Superior temporal gyrus (tissue), 1 donor: ENCODE measurements at regions not wholly inside any gene's neighbourhood (a gene's known extent, or its start where the extent isn't known, plus 50 kb on each side); places are given as distances from the start of the nearest gene placed in this dataset.

Experiments
- DNase-seq: peaks from one replicate; pipeline ENCODE4 v3.0.0-alpha.2; 2016; ENCODE audit errors: extremely low spot score

- no peak for DNase-seq
Measured at GRCh38 chr3:162193148-162194095, 696.8 kb downstream of the OTOL1 start.

- no peak for DNase-seq
Measured at GRCh38 chr3:162195147-162195546, 698.5 kb downstream of the OTOL1 start.

DNA sequence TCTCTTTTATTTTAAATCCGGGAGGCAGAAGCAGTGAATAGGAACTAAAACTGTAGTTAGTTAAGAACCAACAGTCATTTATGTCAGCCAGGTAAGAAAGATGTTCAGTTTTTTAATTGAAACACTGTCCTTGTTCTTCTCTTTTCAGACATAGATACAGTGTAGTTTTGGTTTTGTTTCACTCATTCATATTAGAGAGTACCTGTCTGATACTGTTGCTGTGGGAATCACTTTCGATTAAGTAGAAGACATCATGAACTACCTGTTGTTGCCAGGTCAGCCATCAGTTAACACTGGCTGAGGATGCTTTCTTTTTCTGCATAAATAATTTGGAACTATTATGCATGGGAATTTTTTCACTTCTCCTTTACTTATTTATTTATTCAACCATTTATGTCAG, 700.4 kb downstream of the OTOL1 start:
- no peak for DNase-seq

GRCh38 chr3:162200836-162201235, 704.2 kb downstream of the OTOL1 start:
- DNase-seq, result no peak

- no peak for DNase-seq
Measured at GRCh38 chr3:162206648-162207047, 710.0 kb downstream of the OTOL1 start.

GRCh38 chr3:162211470-162211869, 714.9 kb downstream of the OTOL1 start:
- no peak for DNase-seq

- no peak for DNase-seq
Measured at GRCh38 chr3:162213196-162213595, 716.6 kb downstream of the OTOL1 start.

DNA sequence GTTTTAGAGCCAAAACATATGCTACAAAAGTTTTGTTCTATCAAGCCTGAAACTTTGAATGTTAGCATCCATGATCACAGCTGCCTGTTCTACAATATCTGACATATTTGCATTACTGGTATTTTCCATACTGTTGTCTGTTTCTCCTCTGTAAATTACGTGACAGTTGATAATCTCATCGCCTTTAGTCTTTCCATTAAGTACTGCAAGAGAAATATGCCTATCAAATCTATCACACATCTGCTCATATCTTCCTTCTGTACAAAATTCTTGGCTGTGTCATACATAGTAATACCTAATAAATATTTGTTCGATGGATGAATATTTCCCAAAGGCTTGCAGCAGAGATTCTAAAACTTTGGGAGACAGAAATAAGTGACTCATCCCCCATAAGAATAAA, 717.3 kb downstream of the OTOL1 start:
- DNase-seq, result no peak

DNA sequence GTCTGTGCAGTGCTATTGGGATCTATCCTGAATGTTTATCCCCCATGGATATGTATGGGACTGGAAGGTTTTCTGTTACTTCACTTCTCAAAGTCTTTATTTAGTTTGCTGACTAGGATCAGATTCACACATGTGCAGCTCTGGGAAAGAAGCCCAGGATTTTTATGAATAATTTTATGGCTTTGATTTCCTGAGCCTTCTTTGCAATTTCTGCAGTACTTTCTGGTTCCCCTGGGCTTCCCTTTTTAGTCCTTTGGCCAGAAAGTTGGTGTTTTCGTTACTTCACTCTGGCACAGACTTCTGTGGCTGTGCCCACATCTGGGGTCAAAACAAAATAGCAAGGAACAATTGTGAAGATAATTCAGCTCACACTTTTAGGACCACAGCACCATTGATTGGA, 721.0 kb downstream of the OTOL1 start:
- DNase-seq, result peak; percentile 77

DNA sequence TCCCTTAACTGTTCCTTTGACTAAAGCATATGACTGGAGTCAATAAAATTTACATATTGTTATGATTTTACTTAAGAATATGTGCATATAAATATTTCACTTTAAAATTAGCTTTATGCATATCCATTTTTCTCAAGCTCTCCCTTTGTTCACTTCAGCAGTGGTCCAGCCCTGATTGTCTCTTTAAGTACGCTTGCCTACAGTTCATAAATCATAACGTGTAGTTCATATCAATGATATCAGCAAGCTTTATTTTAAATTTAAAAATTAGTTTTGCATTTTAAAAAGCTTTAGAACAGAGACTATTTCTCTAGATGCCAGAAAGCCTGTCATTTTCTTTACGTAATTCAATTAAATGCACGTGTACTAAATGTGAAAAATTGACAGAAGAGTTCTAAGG, 721.9 kb downstream of the OTOL1 start:
- no peak for DNase-seq

- DNase-seq, result no peak
Measured at GRCh38 chr3:162224746-162225145, 728.1 kb downstream of the OTOL1 start.

DNA sequence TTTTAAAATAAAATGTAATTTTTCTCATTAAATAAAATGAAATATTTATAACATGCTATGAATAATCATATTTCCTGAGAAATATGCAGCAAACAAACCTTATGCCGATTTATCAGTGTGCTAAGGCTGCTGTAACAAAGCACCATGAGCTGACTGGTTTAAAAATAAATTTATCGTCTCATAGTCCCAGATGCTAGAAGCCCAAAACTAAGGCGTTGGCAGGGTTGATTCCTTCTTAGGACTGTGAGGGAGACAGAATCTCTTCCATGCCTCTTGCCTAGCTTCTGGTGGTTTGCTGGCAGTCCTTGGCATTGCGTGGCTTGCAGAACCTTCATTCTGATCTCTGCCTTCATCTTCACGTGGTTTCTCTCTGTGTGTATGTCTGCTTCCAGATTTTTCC, 740.3 kb downstream of the OTOL1 start:
- DNase-seq, result no peak

GRCh38 chr3:162250782-162251181, 754.2 kb downstream of the OTOL1 start:
- no peak for DNase-seq

DNA sequence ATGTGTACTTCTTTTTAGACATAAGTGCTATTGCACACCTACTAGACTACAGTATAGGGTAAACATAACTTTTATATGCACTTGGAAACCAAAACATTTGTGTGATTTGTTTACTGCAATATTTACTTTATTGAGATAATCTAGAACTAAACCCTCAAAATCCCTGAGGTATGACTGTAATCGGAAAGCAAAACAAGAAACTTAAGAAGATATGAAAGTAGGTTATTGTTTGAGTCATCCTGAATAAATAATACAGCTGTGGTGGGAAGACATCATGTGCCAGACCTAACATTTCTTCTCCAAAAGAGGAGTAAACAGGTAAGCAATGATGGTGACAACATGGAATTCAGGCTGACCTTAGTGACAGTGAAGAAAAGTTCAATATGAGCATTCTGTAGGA, 765.5 kb downstream of the OTOL1 start:
- no peak for DNase-seq

DNA sequence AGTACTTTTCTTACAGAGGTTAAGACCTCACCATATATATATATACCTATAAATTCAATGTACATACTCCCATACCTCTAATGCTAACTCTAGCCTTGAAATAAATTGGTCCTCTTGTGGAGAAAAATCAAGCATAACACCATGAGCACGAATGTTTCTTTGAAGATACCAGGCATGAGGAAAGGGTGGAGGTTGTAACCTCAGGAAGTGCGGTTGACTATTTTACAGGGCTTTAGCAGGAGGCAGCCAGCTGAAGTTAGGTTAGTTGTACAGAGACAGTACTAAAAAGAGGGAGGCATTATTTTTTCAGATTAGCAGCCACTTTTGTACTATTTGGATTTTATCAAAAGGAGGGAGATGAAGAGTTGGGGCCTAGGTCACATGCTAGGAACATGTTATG, 767.0 kb downstream of the OTOL1 start:
- no peak for DNase-seq

- DNase-seq, result no peak
Measured at GRCh38 chr3:162269636-162270458, 773.2 kb downstream of the OTOL1 start.

GRCh38 chr3:162274070-162274469, 777.5 kb downstream of the OTOL1 start:
- DNase-seq, result no peak

- DNase-seq, result no peak
Measured at GRCh38 chr3:162278834-162279233, 782.2 kb downstream of the OTOL1 start.

DNA sequence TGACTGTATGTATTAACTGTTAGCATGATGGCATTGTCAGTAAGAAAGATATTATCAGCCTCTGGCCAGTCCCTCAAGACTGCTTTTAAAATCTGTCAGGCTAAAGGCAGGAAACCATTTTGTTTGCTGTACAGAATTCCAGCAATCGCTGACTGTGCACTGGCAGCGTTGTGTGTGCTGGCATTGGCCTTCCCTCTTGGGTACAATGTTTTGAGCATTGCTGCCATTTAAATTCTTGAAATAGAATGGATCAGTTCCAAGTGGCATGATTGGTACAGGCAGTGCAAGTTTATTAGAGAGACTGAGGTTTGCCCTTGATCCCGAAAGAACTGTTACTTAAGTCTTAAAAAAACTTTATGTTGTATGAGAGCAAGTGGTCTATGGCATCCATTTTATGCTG, 788.7 kb downstream of the OTOL1 start:
- DNase-seq, result no peak

DNA sequence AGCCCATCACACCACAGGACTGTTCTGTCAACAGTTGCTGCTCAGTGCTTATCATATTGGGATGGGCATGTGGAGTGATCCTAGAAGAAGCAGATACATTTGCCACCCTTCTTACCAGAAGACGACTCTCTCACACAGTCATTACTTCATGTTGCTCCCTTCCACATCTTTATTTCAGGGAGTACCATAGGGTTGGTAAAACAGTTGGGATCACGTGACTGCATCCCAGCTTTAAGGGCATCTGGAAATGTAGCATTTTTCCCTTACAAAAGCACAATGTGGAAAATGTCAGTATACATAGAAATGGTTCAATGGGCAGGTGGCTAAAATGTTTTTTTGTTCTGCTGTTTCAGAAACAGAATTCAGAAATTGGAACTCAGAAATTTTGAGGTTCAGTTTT, 791.0 kb downstream of the OTOL1 start:
- no peak for DNase-seq

GRCh38 chr3:162292409-162292808, 795.8 kb downstream of the OTOL1 start:
- no peak for DNase-seq

DNA sequence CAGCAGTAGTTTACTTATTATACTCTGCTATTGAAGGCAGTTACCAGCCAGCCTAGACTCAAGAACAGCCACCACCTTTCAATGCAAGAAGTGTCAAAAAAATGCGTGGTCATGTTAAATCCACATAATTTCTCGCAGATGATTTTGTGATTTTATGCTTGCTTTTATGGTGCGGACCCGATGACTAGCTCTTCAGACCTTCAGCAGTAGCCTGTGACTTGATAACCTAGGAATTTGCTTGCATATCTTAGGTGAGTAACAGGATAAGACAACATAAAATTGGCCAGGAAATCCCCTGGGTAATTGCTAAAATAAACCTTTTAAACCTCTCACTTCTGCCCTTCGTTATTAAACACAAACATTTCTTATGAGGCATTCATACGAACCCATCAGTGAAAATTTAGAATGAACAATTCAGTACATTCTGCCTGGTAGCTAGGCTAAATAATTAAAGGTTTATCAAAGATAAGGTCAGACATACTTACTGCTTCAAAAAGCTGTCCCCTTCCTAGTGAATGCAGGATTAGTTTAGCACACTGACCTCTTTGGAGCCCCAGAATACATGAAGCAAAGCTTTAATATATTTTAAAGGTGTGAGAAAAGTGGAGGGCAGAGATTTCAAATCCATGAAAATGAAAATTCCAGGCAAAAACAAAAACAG, 798.8 kb downstream of the OTOL1 start:
- no peak for DNase-seq
